Mesenchymal stem cell (in vitro differentiated cells and primary cell): ENCODE measurements at regions not wholly inside any gene's neighbourhood (a gene's known extent, or its start where the extent isn't known, plus 50 kb on each side); places are given as distances from the start of the nearest gene placed in this dataset.
"Not testable (repeated sequence)": the region's sequence is repeated elsewhere in the genome, so short reads cannot be mapped to it uniquely, and the experiment has no call there.

ENCODE experiments used
- DNase-seq: peaks from one replicate; pipeline ENCODE4 v3.0.0-alpha.2; 2013
- H2AFZ ChIP-seq: one replicate; pipeline ENCODE4 v1.6.1; 2013; ENCODE audit warnings: low read depth, mild to moderate bottlenecking, control low read depth, inconsistent platforms, low read length, moderate library complexity
- H2AK5ac ChIP-seq: 2 replicates; pipeline ENCODE4 v1.6.1; 2013; ENCODE audit warnings: low read length, moderate library complexity, mild to moderate bottlenecking, inconsistent platforms; ENCODE audit not compliant: severe bottlenecking
- H2BK120ac ChIP-seq: one replicate; pipeline ENCODE4 v1.6.1; 2013; ENCODE audit warnings: low read depth, mild to moderate bottlenecking, inconsistent platforms, low read length, moderate library complexity
- H2BK12ac ChIP-seq, 2 experiments: one replicate each; pipeline ENCODE4 v1.6.1; 2013; ENCODE audit warnings: inconsistent platforms in 2 of 2, low read length in 2 of 2, mild to moderate bottlenecking in 2 of 2, moderate library complexity in 2 of 2, control low read depth in 1 of 2
- H2BK15ac ChIP-seq: one replicate; pipeline ENCODE4 v1.6.1; 2013; ENCODE audit warnings: mild to moderate bottlenecking, low read depth, inconsistent platforms; ENCODE audit not compliant: poor library complexity, severe bottlenecking
- H2BK5ac ChIP-seq: 2 replicates; pipeline ENCODE4 v1.6.1; 2013; ENCODE audit warnings: low read depth, mild to moderate bottlenecking, low read length, control low read depth, inconsistent platforms; ENCODE audit not compliant: poor library complexity, severe bottlenecking
- H3K14ac ChIP-seq, 2 experiments: one replicate each; pipeline ENCODE4 v1.6.1; 2013; ENCODE audit warnings: inconsistent platforms in 2 of 2, low read length in 2 of 2, control low read depth in 1 of 2, mild to moderate bottlenecking in 1 of 2, moderate library complexity in 1 of 2
- H3K18ac ChIP-seq, 2 experiments: one replicate each; pipeline ENCODE4 v1.6.1; 2013; ENCODE audit warnings: inconsistent platforms in 2 of 2, low read length in 2 of 2, control low read depth in 1 of 2, low read depth in 1 of 2, mild to moderate bottlenecking in 1 of 2
- H3K23ac ChIP-seq, 2 experiments: one replicate each; pipeline ENCODE4 v1.6.1; 2013; ENCODE audit warnings: inconsistent platforms in 2 of 2, low read length in 2 of 2, mild to moderate bottlenecking in 2 of 2, moderate library complexity in 2 of 2, control low read depth in 1 of 2
- H3K27ac ChIP-seq: 2 replicates; pipeline ENCODE4 v1.5.1; 2013; ENCODE audit warnings: mild to moderate bottlenecking, moderate library complexity, low read length, control low read depth, inconsistent platforms; ENCODE audit not compliant: poor library complexity, severe bottlenecking
- H3K27me3 ChIP-seq, 2 experiments: 2 replicates each; pipeline versions ENCODE4 v1.6.1 to v1.7.0; 2013; ENCODE audit warnings: low read length in 2 of 2, mild to moderate bottlenecking in 2 of 2, moderate library complexity in 2 of 2, control low read depth in 1 of 2, inconsistent platforms in 1 of 2; ENCODE audit not compliant: control insufficient read depth in 1 of 2, insufficient read depth in 1 of 2
- H3K36me3 ChIP-seq, 2 experiments: 2 replicates each; pipeline versions ENCODE4 v1.6.1 to v1.7.0; 2013; ENCODE audit warnings: low read length in 2 of 2, control low read depth in 1 of 2, inconsistent platforms in 1 of 2, low read depth in 1 of 2, mild to moderate bottlenecking in 1 of 2; ENCODE audit not compliant: insufficient read depth in 2 of 2, control insufficient read depth in 1 of 2
- H3K4ac ChIP-seq, 2 experiments: one replicate each; pipeline ENCODE4 v1.6.1; 2013; ENCODE audit warnings: inconsistent platforms in 2 of 2, low read length in 2 of 2, mild to moderate bottlenecking in 2 of 2, moderate library complexity in 2 of 2, control low read depth in 1 of 2, low read depth in 1 of 2
- H3K4me1 ChIP-seq: 2 replicates; pipeline ENCODE4 v1.6.1; 2013; ENCODE audit warnings: low read depth, low read length, control low read depth; ENCODE audit not compliant: control insufficient read depth, insufficient read depth
- H3K4me2 ChIP-seq: 2 replicates; pipeline ENCODE4 v1.6.1; 2013; ENCODE audit warnings: low read length, mild to moderate bottlenecking, inconsistent platforms; ENCODE audit not compliant: poor library complexity, severe bottlenecking
- H3K4me3 ChIP-seq, 2 experiments: 2 replicates each; pipeline versions ENCODE4 v1.5.1 to v1.7.0; 2013; ENCODE audit warnings: low read length in 2 of 2, mild to moderate bottlenecking in 2 of 2, control low read depth in 1 of 2, low read depth in 1 of 2; ENCODE audit not compliant: insufficient read depth in 1 of 2
- H3K79me1 ChIP-seq: replicated peaks from 2 replicates; pipeline ENCODE4 v1.6.1; 2013; ENCODE audit warnings: mild to moderate bottlenecking, control low read depth, low read length, inconsistent platforms; ENCODE audit not compliant: poor library complexity, severe bottlenecking
- H3K9ac ChIP-seq: 2 replicates; pipeline ENCODE4 v1.7.0; 2013; ENCODE audit warnings: mild to moderate bottlenecking, low read length, moderate library complexity
- H3K9me3 ChIP-seq: 2 replicates; pipeline ENCODE4 v1.7.0; 2013; ENCODE audit warnings: mild to moderate bottlenecking, low read length; ENCODE audit not compliant: control insufficient read depth
- H4K8ac ChIP-seq: one replicate; pipeline ENCODE4 v1.6.1; 2013; ENCODE audit warnings: inconsistent platforms, mild to moderate bottlenecking, low read length, moderate library complexity
- H4K91ac ChIP-seq: one replicate; pipeline ENCODE4 v1.6.1; 2013; ENCODE audit warnings: mild to moderate bottlenecking, low read length, inconsistent platforms
- WGBS: methylation state at CpG from one replicate; pipeline ENCODE4 v1.1.7; 2013; ENCODE audit warnings: mixed read lengths; 5-methylcytosine and 5-hydroxymethylcytosine counted together

GRCh38 chrX:42188730-42189129 lies 265.4 kb upstream of the CASK start:
- Histone ChIP-seq H2BK15ac (no peak overlapping the region), H3K36me3 (no peaks in the 10 kb centered on the region), H4K8ac (no peak overlapping the region), H3K9me3 (peaks cover 10% of the 10 kb centered on the region), H3K23ac (no peak overlapping the region), H3K4me1 (no peaks in the 10 kb centered on the region), H2AK5ac (no peak overlapping the region), H3K79me1 (no peaks in the 10 kb centered on the region), H2BK5ac (no peak overlapping the region), H3K4me2 (no peak overlapping the region), H2BK12ac (no peak overlapping the region), H2AFZ (no peak overlapping the region), H3K4ac (no peak overlapping the region), H3K27me3 (no peaks in the 10 kb centered on the region), H2BK120ac (no peak overlapping the region), H3K4me3 (no peak overlapping the region), H3K9ac (no peak overlapping the region), H3K18ac (no peak overlapping the region), H4K91ac (no peak overlapping the region), H3K27ac (no peak overlapping the region), H3K14ac (no peak overlapping the region)
- DNase-seq, result no peak
- 76% methylated on average over 5 of the region's 5 CpGs for WGBS

DNA sequence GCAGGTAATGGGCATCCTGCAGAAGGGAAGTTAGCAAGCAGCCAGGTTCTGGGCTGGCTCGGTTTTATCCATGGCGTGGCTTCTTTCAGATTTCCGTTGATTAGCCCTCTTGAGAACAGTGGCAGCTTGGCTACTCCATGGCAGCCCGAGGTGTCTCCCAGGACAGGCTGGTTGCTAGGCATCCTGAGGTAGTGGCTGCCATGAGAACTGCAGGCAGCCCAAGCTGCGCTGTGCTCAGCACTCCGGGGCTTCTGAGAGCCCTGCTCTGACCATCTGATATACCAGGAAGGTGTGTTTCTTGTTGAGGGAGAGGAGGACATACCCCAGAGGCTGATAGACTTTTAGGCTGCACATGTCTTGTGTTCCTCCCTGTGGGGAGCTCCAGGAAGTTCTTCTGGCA lies 253.4 kb upstream of the CASK start:
- Histone ChIP-seq H2AFZ (no peak overlapping the region), H4K91ac (no peak overlapping the region), H3K27ac (no peak overlapping the region), H3K79me1 (no peaks in the 10 kb centered on the region), H2AK5ac (no peak overlapping the region), H2BK12ac (no peak overlapping the region), H3K4me1 (no peaks in the 10 kb centered on the region), H3K4me3 (no peak overlapping the region), H3K4ac (no peak overlapping the region), H3K9ac (no peak overlapping the region), H2BK120ac (no peak overlapping the region), H3K36me3 (no peaks in the 10 kb centered on the region), H2BK15ac (no peak overlapping the region), H3K4me2 (no peak overlapping the region), H3K9me3 (no peaks in the 10 kb centered on the region), H3K14ac (no peak overlapping the region), H3K27me3 (peaks cover 0 to 8% of the 10 kb centered on the region in 2 experiments), H3K23ac (no peak overlapping the region), H3K18ac (no peak overlapping the region), H2BK5ac (no peak overlapping the region), H4K8ac (no peak overlapping the region)
- WGBS, result 46% methylated on average over 5 of the region's 6 CpGs
- no peak for DNase-seq

DNA sequence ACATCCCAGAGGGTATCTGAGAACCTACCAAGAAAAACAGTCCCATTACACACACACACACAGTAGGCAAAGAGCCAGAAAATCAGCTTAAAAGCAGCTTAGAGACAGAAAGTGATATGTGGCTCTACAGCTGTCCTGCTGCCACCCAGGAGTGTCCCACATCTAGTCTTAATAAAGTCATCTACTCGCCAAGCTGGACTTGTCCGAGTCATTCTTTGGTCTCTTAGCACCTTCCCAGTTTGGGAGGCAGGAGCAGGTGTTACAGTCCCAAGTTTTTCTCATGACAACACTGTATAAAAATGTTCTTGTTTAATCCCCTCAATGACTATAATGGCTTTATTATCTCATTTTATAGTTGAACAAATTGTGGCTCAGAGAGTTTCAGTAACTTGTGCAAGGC lies 252.5 kb upstream of the CASK start:
- Histone ChIP-seq H2BK15ac (no peak overlapping the region), H4K8ac (no peak overlapping the region), H2BK120ac (no peak overlapping the region), H3K4me1 (no peaks in the 10 kb centered on the region), H3K18ac (no peak overlapping the region), H2AK5ac (no peak overlapping the region), H3K27me3 (peaks cover 0 to 8% of the 10 kb centered on the region in 2 experiments), H2BK5ac (no peak overlapping the region), H3K9ac (no peak overlapping the region), H3K27ac (no peak overlapping the region), H3K36me3 (no peaks in the 10 kb centered on the region), H3K4me2 (no peak overlapping the region), H3K14ac (no peak overlapping the region), H4K91ac (no peak overlapping the region), H3K23ac (no peak overlapping the region), H3K4me3 (no peak overlapping the region), H3K79me1 (no peaks in the 10 kb centered on the region), H3K4ac (no peak overlapping the region), H2AFZ (no peak overlapping the region), H2BK12ac (no peak overlapping the region), H3K9me3 (no peaks in the 10 kb centered on the region)
- WGBS, result 92% methylated on average over 2 of the region's 2 CpGs
- DNase-seq, result no peak

DNA sequence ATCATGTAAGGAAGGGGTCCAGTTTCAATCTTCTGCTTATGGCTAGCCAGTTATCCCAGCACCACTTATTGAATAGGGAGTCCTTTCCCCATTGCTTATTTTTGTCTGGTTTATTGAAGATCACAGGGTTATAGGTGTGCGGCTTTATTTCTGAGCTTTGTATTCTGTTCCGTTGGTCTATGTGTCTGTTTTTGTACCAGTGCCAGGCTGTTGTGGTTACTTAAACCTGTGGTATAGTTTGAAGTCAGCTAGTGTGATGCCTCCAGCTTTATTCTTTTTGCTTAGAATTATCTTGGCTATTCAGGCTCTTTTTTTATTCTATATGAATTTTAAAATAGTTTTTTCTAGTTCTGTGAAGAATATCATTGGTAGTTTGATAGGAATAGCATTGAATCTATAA lies 234.6 kb upstream of the CASK start:
- not testable (repeated sequence) for H4K91ac ChIP-seq, H3K36me3 ChIP-seq, H3K18ac ChIP-seq, H2BK15ac ChIP-seq, H3K4me3 ChIP-seq, H2BK120ac ChIP-seq, H3K23ac ChIP-seq, H3K14ac ChIP-seq, H3K4me2 ChIP-seq, H2BK5ac ChIP-seq, H3K27ac ChIP-seq, H2BK12ac ChIP-seq, H3K9me3 ChIP-seq, DNase-seq, H3K4me1 ChIP-seq, H3K4ac ChIP-seq, H3K9ac ChIP-seq, H2AK5ac ChIP-seq, H3K79me1 ChIP-seq, H4K8ac ChIP-seq, H2AFZ ChIP-seq
- H3K27me3 ChIP-seq, result peaks cover 0 to 11% of the 10 kb centered on the region in 2 experiments
- 95% methylated on average over 2 of the region's 2 CpGs for WGBS
